GM19468 (cell line): ENCODE measurements at regions not wholly inside any gene's neighbourhood (a gene's known extent, or its start where the extent isn't known, plus 50 kb on each side); places are given as distances from the start of the nearest gene placed in this dataset.

Source experiments
- ATAC-seq: cut with Tn5 transposase; IDR thresholded peaks from one replicate; pipeline ENCODE4 v1.9.1; 2021; ENCODE audit warnings: mild to moderate bottlenecking, moderate library complexity, moderate number of reproducible peaks; ENCODE audit not compliant: unreplicated experiment; ENCODE audit errors: extremely low read depth

DNA sequence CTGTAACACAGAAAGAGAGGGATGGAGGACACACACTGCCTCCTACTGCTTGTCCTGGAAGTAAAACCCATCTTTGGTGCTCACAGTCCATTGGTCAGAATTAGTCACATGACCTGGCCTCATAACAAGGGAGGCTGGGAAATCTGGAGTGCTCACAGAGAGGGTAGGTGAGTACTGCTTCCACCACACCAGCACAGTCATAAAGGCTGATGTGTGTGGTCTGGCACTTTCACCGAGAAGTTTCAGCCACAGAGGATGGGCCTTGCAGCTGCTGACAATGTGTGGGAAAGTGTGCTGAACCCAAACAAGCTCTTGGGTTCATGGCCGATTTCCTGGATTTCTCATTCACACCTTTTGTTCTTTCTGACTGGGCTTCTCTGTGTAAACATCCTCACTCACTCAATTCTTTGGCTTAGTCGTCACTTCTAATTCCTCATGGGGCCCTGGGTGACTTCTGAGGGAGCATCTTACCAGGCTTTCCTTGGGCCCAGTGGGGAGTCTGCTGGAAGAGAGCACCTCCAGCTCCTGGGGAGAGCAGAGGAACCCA is 100.7 kb downstream of the ASB7 start:
- peak; percentile 94 for ATAC-seq

DNA sequence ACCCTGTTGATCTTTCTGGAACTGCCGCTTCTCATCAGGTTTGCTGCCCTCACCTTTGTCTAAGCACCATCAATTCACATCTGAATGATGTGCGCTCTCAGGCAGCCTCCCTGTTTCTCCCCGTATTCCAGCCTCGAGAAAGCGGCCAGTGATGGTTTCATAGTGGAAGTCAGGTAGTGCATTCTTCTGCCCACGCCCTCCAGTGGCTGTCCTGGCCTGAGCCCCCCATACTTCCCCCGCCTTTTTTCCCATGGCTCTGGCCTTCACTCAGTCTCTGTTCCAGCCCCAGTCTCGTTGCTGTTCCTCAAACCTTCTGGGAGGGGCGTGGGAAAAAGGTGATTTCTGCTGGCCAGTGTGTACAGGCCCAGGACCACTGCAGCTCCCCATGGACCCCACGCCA is 101.3 kb downstream of the ASB7 start:
- no peak for ATAC-seq

DNA sequence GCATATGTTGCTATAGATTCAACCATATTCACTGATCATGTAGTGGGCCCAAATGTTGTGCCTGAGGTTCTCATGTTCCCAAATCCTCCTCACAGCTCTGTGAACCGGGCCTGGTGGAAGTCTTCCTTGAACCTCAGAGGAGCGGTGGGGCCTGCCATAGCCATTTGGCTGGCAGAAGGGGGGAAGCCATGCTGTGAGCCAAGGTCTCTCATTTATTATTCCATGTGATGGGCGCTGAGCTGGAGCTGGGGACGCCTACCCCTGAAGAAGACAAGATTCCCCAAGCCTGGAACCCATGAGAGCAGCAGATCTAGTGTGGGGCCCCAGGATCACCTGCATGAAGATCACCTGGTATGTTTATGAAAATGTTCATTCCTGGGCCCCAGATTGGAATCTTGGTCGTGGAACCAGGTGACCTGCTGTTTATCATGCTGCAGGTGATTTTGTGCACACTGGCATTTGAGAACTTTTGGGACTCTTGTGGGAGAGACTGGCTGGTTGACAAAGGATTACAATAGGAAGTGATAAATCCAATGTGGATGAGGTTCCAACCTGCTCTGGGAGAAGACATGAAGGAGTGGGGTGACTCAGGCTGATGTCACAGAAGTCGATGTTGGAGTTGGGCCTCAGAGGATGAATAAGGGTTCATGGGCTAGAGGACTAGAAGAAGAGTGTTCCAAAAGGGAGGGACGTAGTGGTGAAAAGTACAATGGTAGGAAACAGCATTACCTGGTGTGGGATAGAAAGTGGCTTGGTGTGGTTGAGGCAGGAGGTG is 102.1 kb downstream of the ASB7 start:
- ATAC-seq, result no peak

DNA sequence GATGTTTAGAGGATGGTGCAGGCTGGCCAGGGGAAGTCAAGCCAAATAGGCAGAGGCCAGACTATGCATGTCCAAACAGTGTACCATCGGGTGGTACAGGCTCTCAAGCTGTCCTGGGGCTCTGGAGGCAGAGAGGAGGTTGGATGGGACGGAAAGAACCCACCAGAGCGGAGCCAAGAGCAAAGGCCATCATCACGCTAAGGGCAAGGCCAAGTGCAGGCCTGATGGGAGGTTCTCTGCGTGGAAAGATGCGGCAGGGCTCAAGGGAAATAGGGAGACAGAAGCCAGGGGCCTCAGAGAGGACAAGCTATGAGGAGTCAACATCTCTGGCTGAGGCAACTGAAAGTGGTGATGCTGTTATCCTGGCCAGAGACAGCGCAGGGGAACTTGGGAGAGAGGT is 102.7 kb downstream of the ASB7 start:
- no peak for ATAC-seq

DNA sequence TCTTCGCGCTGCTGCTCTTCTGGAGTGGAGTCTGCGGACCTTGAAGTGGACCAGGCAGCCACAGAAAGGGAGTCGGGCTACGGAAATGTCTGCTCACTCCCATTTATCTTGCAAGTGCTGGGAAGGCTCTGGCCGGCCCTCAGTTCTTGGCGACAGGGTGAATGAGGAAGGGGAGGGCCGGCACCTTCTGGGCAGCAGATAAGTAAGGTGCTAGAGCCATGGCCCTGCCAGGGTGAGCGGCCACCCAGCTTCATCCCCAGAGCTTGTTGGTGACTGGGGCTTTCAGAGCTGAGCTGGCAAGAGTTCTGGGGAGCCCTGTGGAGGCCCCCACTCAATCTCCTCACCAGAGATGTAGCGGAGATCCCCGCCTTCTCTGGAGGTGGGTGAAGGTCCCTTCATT is 103.5 kb downstream of the ASB7 start:
- no peak for ATAC-seq

DNA sequence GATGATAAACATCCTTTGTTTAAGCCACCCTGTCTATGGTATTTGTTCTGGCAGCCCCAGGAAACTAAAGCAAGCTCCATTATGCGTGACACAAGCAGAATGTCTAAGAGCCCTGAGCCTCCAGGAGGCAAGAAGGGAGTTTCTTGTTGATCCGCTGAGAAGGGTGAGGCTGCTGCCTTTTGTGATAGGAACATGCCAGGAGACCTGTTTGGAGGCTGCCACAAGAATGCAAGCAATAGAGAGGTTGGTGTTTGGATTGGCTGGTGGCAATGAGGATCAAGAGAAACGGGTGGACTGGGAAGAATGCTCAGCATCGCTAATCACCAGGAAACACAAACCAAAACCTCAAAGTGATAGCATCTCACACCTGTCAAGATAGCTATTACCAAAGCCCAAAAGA is 104.8 kb downstream of the ASB7 start:
- ATAC-seq, result no peak

DNA sequence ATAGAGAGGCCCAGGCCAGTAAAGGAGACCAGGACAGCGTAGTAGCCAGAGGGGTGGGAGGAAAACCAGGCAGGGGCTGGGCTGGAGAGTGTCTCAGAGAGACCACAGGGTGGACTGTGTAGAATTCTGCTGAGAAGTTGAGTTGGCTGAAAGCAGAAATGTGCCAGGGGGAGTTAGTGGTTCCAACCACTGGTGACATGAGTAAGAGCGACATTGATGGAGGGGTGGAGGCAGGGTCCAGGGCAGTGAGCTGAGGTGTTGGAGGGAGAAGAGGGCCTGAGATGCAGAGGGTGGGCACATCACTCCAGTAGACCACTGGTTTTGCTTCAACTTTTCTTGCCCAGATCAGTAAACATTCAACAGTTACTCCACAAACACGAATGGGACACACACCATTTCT is 106.5 kb downstream of the ASB7 start:
- no peak for ATAC-seq

- no peak for ATAC-seq
These were observed 107.8 kb downstream of the ASB7 start for GRCh38 chr15:100710222-100710621.

GRCh38 chr15:100710744-100711515 is 108.5 kb downstream of the ASB7 start:
- ATAC-seq, result no peak

- ATAC-seq, result no peak
These were observed 109.2 kb downstream of the ASB7 start for GRCh38 chr15:100711516-100712021.

DNA sequence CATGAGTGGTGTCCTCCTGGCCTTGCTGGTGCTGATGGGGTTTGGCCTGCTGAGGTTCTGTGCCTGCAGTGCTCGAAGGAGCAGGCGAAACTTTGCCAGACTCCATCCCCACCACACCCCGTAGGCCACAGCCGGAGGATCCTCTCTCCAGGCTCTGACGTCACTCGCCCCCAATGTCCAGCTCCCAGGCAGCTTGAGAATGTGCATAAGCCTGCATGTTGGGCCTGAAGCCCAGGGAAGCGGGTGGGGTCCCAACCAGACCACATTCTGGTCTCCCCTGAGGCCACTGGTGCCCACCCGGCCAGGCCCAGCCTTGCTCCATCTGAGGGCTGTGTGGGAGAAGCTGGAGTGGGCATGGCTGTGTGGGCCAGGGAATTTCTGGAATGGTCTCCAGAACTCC is 109.8 kb downstream of the ASB7 start:
- ATAC-seq, result no peak

GRCh38 chr15:100713163-100713867 is 110.9 kb downstream of the ASB7 start:
- no peak for ATAC-seq

GRCh38 chr15:100714034-100714748 is 111.8 kb downstream of the ASB7 start:
- ATAC-seq, result no peak

DNA sequence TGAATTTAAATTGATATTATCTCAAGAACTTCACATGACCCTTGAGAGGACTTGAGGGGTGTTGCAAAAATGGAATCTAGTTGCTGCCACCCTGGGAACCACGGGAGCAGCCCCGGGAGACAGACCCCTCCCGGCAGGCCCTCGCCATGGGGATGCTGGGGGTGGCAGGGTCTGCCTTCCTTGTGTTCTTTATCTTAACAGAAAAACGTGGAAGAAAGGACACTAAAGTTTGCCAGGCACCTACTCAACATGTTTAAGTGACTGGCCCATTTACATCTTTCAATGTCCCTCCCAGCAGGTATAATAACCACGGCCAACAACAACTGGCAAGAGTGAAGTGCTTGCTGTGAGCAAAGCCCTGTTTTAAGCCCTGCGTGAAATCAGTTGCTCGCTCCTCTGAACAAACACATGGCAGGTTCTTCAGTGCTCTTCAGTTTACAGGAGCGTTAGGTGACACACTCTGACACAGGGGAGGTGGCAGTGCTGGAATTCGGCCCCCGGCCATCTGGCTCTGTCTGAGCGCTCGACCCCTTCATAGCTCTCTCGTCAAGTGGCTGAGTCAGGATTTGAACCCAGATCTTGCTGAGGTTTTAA is 112.5 kb downstream of the ASB7 start:
- no peak for ATAC-seq

GRCh38 chr15:100715571-100716455 is 113.4 kb downstream of the ASB7 start:
- ATAC-seq, result no peak

DNA sequence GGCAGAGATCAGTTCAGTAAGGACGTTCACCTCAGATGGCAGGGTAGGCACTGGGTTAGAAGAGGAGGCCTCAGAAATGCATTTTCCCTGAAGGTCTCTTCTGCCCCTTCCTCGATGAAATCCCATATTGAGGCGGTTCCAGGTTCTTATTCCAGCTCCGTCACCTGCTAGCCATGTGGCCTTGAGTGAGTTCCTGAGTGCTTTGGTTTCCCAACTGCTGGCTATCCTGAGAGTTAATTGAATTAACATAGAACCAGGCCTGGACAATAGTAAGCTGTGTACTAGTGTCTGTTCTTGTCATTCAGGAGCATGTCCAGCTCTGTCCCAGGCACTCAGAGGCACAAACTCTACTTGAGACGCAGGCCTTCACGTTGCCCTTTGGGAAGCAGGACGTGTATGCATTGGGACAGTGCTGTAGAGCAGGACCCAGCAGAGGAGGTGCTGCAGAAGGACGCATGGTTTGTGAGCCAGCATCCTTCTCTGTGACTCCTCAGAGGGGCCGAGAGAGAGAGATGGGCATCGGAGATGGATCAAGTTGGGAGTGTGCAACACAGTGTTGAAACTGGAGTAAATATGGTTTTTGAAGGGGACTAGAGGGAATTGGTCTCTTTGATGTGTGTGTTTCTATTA is 114.2 kb downstream of the ASB7 start:
- no peak for ATAC-seq

GRCh38 chr15:100717596-100717995 is 115.2 kb downstream of the ASB7 start:
- ATAC-seq, result no peak
